GM18508 (cell line): ENCODE measurements at regions not wholly inside any gene's neighbourhood (a gene's known extent, or its start where the extent isn't known, plus 50 kb on each side); places are given as distances from the start of the nearest gene placed in this dataset.
"Not testable (repeated sequence)": the region's sequence is repeated elsewhere in the genome, so short reads cannot be mapped to it uniquely, and the experiment has no call there.

Source experiments
- ATAC-seq: cut with Tn5 transposase; IDR thresholded peaks from one replicate; pipeline ENCODE4 v1.9.1; 2021; ENCODE audit warnings: moderate number of reproducible peaks; ENCODE audit not compliant: insufficient read depth, unreplicated experiment

DNA sequence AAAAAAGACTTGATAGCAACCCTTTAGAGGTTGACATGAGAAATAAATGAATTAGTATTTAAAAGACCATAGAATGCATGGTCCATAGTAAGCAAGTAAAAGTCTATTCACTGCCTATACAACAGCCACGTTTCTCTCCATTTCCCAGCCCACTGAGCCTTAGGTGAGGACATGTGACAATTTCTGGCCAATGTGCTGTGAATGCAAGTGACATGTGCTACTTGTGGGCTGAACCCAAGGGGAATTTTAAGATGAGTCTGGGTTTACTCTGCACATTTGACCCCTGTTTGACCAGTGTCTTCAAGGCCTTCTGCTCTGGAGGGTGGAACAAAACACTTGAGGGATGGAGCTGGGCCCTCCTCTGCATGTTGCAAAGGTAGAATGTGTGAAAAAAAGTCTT lies 384.4 kb upstream of the KLF6 start:
- ATAC-seq = no peak

DNA sequence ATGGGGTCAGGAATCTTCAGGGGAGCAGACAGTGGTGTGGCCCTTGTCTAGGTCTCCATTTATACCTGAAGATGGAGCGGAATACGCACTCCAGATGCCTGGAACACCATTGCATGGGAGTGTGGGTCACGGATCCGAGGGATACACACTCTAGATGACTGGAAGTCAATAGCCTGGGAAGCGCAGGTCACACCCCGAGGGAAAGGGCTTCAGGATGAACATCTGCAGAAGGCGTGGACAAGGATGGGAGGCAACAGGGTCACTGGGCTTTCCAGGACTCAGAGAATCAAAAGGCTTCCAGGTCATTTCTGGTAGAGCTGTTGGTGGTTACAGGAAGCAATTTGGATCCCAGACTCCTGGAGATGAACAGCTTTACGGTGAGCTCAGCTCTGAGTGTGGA lies 382.2 kb upstream of the KLF6 start:
- ATAC-seq = no peak

DNA sequence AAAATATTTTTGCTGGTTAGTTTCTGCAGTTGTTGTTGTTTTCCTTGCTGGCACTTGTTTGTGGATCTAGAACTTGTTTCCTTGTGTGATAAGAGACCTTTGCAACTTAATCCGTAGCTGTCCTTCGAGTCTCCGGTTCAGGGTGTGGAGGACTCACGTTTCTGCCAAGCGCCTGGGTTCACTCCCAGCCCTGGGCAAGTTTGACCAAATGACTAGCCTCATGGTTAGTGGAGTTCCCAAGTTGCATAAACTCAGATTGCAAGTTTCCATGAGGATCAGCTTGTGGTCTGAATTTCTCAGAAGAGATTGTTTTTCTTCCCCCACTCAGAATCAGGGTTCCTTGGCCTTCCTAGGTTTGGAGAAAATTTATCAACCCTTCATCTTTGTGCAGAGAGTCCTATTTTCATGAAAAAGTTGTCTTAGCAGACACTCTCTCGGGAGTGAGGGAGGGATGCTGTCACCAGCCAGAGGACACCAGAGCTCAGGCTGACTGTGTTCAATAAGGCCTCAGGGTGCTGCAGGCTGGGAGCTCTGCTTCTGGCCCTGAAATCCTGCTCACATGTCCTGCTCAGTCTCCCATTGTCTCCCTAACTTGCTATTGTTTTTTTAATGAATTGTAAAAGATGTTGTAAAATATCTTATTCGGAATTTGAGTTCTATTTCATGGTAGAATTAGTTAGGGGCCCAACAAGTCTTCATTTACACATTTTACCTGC lies 377.7 kb upstream of the KLF6 start:
- ATAC-seq = no peak

DNA sequence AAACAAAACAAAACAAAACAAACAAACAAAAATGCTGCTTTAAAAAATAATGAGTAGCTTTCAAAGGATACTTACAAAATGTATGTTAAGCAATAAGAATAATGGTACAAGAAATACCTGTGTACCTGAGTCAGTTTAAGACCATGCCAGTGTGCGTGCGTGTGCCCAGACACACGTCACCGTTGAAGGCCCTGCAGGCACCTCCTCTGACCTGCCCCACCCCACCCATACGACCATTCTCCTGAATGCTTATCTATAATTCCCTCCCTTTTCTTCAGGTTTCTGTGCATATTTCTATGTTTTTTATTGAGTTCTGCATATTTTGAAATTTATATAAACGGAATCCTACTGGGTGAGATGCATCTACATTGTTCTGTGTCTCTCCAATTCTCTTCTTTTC lies 374.2 kb upstream of the KLF6 start:
- no peak for ATAC-seq

DNA sequence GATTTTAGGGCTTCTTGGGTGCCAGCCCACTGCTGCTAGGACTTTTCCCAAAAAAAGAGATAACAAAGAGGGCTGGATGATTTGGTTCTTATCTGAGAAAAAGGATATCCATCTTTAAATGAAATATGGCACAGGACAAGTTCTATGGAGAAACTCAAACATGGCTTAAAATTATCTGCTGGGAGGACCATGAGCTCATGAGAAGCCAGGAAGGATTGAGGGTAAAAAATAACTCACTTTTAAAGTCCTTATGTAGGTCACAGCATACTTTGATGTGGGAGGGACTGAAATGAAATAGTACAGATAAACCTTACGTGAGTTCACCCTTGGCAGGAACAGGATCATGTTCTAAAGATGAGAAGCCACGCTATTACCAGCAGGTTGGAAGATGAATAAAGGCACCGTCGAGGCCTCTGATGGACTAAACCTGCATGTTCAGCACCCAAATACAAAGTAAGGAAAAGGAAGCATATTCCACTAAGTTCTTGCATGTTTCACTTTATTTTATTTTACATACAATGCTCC lies 369.2 kb upstream of the KLF6 start:
- ATAC-seq = no peak

DNA sequence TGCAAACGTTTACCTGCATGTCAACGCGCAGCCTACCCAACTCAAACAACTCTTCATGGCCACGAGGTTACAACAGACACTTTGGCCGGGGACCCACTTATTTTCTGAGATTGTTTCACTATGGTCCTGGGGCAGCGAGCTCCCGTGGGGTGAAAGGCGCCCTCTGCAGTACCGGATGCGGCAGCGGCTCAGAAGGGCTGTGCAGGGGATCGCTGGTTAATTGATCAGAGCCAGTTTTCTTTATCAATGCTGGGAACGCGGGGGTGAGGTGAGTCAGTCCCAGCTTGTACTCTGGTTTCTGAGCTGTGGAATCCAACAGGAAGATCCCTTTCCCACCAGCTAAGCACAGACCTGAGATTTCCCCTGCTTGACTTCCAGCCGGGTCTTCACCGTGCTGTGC lies 366.5 kb upstream of the KLF6 start:
- ATAC-seq = no peak

DNA sequence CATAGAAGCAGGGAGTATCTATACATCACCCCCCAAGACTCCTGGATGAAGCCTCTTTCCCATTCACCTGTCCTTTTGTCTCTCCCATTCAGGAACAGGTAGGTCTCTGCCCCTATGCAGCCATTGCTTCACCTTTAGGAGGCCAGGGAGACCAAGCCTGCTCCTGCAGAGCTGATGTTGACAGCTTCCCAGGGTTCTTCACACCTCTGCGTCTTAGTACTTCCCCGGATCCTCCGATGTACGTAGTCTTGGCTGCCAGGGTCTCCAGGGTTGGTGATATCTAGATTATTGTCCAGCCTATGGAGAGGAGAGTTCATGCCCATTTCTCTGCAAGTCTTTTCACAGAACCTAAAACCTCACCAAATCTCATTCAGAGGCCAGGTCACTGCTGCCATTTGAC lies 365.7 kb upstream of the KLF6 start:
- ATAC-seq = no peak

DNA sequence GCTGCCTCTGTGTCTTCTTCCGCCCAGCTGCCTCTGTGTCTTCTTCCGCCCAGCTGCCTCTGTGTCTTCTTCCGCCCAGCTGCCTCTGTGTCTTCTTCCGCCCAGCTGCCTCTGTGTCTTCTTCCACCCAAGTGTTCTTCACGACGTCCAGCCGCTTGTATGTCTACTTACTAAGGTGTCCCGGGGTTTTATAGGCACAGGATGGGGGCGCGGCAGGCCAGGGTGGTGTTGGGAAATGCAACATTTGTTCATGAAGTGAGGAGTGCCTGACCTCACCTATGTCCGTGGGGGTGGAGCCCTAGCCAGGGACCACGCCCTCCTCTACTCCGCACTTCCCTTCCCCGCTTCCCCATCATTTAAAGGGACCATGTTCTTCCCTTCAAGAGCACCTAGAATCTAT lies 364.5 kb upstream of the KLF6 start:
- not testable (repeated sequence) for ATAC-seq

DNA sequence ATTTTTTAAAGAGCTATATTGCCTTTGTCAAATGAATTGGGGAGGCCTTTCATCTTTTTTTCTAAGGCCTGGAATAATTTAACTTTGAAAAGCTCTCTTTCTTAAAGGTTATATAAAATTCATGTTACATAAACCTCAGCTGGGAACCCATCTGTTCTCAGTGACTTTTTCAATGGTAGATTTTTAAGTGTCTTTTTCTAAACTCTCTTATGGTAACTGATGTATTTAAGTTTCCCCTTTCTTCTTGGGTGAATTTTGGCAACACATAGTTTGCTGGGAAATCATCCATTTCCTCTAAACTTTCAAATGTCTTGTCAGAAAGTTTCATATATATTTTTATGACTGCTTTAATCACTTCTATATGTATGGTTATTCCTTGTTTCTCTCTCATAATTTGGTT lies 362.2 kb upstream of the KLF6 start:
- no peak for ATAC-seq

DNA sequence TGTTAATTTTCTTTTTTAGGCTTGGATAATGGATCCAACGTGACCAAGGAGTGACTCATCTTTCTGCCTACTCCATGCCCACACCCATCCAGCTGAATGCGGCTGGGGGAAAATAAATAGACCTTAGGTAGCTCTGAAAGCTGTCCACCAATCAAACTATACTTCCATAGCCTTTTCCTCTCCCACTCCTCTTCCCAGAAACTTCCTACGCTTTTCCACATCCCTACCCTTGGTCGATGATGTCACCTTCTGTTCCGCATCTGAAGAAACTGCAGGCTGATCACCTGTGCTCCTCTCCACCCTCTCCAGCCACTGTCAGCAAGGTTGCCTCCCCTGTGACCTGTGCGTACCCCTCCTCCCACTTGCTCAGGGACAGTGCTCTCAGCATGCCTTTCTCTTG lies 359.8 kb upstream of the KLF6 start:
- no peak for ATAC-seq

DNA sequence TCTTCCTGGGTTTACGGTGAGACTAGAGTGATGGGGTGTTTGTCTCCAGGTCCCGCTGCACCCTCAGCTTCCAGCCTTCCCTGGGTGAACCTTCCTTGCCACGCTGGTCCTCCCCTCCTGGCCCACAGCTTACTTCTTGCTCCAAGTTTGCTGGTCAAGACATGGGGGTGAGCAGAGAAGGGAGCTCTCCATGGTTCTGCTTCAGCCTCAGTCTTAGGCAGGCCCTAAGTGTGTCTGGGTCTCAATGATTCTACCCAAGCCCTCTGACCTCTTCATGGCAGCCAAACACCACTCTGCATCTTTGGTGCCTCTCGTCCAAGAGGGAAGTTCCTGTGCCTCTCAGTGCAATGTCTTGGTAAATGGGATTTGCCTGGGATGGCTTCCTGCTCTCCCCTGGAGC lies 356.5 kb upstream of the KLF6 start:
- ATAC-seq = no peak

DNA sequence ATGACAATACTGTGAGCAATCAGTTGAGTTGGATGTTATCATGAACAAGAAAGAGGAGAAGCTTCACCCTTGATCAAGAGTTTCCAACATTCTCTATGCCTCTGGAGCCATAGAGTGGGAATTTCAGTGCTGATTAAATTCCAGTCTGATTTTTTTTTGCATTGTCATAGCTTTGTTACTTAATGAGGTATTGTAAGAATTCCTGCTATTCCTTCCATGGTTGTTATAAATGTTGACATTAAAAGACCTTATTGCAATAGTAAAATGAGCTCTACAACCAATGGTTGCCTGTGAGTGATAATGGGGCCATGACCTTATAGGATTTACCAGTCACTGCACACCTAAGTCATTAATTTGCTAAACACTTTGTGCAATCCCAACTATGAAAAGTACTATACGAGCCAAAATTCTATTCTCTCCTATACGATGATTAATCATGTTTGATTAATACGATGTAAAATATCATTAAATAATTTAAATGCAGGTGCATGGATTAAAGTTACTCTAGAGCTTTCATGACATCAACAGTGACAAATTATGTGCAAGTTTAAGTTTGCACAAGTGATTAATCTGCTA lies 353.2 kb upstream of the KLF6 start:
- ATAC-seq = no peak

DNA sequence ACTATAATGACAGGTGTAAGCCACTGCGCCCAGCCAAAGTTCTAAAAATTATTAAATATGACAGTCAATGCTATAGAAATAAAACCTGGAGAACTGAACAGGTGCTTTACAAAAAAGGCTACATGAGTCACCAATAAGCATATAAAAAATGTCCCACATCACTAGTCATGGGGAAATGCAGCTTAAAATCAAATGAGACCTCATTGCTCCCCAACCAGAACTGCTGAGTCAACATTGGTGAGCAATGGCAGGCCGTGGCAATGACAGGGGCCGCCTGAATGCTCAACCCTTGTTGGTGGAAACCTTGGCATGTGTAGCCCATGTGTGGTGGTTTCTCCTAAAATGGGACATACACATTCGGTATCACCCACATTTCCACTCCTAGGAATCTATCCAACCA lies 352.3 kb upstream of the KLF6 start:
- ATAC-seq = no peak

DNA sequence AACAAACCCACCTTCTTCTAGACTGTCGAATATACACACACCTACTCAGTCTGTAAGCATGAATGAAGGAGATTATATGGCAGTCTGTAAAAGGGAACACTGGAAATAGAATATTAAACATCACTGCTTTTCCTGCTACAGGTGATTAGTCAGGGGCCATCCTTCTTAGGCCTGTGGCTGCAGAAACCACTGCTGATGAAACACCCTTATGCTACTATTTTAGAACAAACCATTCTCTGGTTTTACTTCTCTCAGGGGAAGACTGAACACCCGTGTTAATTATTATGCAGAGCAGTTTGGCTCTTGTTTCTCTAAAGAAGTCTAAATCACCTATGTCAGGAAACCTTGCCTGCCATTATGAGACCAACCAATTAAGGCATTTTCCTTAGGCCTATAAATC lies 351.1 kb upstream of the KLF6 start:
- peak; percentile 74 for ATAC-seq

DNA sequence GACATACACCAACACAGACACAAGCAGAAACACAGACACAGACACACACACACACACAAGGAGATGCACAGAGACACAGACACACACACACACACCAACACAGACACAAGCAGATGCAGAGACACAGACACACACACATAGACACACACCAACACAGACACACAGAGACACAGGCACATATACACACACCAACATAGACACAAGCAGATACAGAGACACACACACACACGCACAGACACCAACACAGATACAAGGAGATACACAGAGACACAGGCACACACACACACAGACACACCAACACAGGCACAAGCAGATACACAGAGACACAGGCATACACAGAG lies 347.2 kb upstream of the KLF6 start:
- ATAC-seq = no peak

DNA sequence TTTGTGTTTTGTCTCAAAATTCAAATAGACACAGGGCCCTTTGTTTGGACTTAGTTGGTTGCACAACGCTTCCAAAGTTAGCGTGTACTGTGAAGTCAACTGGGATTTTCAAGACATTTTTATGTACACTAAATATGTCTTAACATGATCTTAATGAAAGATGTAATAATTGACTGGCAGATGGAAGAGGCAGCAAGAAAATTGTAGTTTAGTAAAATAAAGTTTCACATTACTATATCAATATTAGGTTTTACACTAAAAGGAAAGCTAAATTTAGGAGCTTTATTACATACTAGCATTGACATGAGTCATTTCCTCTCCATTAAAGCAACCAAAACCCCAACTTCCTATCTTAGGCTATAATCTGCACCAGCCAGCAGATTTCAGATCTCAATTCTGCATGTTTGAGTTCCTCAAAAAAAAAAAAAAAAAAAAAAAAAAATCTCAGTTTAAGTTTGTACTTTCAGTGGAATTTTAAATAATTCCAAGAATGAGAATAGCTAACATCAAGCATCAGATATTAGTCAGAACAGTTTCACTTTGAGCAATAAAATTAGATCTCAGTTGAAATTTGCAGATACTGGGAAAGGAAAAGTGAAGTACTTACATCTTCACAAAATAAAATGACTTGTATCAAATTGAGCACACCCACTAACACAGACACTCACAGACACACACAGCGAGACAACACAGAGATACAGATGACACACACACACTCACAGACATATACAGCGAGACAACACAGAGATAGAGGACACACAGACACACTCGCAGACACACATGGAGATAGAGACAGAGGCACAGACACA lies 346.6 kb upstream of the KLF6 start:
- peak; percentile 54 for ATAC-seq

DNA sequence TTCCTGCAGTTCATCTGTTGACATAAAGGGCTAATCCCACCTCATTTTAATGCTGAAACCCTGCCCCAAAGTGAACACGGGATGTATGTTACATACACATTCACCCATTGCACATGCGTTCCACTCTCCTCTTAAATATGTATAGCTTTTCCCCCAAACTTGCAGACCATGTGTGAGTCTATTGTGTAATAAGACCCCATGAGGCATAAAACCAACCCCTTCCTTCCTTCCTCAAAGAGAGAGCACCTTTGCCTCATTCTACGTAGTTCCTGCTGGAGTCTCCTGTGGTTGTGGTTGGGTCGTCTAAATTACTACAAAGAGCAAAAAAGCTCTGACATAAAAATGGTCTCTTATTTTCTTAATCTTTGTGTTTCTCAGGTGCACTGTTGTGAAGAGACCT lies 345.7 kb upstream of the KLF6 start:
- no peak for ATAC-seq

DNA sequence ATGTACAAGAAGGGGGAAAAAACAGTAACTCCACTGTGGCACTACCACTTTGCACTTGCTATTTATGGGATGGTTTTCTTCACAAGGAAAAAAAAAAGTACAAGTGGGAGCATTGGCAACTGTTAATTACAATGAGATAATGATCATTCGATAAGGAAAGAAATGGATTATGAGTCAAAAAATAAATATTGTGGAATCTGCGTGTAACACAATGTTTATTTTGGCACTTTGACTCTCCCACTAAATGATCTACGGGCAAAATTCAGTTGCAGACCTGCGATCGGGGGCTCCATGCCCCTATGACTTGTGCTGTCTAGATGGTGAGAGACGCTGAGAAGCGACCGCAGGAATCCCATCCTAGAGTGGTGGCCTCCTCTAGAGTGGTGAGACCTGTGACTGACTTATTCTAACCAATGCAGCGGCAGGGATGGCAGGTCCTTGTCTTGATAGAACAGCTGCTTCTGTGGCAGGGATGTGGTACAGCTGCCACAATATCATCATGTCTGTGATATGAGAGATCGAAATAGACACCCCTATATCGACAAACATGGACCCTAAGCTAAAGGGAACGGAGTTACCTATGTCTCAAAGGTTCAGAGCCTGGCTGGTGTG lies 345.0 kb upstream of the KLF6 start:
- no peak for ATAC-seq

DNA sequence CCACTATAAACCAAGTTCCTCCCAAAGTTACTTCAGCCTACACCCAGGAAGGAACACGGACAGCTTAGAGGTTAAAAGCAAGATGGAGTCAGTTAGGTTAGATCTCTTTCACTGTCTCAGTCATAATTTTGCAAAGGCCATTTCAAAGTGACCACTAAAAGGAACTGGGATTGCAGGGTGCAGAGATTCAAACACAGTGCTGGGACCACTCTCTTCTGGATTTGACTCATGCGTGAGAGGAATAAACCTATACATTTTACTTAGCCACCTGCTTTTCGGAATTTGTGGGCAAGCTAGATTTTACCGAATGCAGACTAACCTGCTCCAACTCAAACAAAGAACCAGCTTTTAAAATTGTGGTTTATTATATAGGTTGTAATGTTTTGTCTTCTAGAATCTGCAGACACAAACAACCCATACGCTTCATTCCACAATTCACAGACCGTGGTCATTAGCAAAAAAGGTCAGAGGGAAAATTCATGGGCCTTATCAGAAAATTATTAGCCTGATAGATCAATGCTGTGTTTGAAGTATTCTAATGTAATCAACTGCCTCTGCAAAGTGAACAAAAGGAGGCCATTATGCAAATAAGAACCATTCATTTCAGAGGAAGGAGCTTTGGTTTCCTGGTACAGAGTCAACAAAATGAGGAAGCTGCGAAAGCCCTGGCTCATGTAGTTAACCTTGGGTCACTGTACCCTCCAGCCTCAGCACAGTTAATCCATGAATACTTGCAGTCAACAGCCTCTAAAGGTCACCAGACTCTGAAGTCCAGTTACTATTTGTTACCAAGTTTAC lies 342.7 kb upstream of the KLF6 start:
- peak; percentile 48 for ATAC-seq

DNA sequence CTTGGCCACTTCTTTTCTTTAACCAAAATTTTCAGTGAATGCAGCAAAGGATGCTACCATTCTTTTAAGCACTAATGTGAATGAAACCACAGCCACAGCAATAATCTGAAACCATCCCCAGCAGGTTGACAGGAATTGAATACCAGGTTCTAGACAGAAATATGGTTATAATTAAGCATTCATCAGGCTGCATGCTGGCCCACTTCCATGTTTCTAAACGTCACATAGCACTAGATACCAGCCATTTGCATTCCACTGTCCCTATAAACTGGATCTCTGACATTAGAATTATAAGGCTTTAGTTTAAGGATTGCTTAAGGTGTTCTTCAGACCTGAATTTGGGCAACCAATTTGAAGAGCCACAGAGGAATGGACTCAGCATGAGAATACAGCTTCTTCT lies 340.8 kb upstream of the KLF6 start:
- no peak for ATAC-seq
